Breast epithelium (tissue), 3 donors: ENCODE measurements at regions not wholly inside any gene's neighbourhood (a gene's known extent, or its start where the extent isn't known, plus 50 kb on each side); places are given as distances from the start of the nearest gene placed in this dataset.

Source experiments
- CTCF ChIP-seq, 3 donors: fragments of 450-650 bp; IDR thresholded peaks; one replicate each; pipeline ENCODE4 v1.5.1; 2016 to 2017; ENCODE audit warnings: antibody characterized with exemption in 3 of 3, mild to moderate bottlenecking in 3 of 3, moderate library complexity in 3 of 3
- POLR2A ChIP-seq: fragments of 450-650 bp; IDR thresholded peaks from one replicate; pipeline ENCODE4 v1.6.1; 2016; ENCODE audit warnings: antibody characterized with exemption, mild to moderate bottlenecking, moderate library complexity

GRCh38 chrX:68999356-68999755 is 165.9 kb downstream of the PJA1 start:
- TF ChIP-seq POLR2A, result no peak
- no peak for TF ChIP-seq CTCF (IDR thresholded peaks at IDR 0.05)
